KG1 (cell line): ENCODE measurements at regions not wholly inside any gene's neighbourhood (a gene's known extent, or its start where the extent isn't known, plus 50 kb on each side); places are given as distances from the start of the nearest gene placed in this dataset.

ENCODE experiments used
- DNase-seq: peaks from one replicate; lab custom pipeline; 2025; lab: John Stamatoyannopoulos, UW

DNA sequence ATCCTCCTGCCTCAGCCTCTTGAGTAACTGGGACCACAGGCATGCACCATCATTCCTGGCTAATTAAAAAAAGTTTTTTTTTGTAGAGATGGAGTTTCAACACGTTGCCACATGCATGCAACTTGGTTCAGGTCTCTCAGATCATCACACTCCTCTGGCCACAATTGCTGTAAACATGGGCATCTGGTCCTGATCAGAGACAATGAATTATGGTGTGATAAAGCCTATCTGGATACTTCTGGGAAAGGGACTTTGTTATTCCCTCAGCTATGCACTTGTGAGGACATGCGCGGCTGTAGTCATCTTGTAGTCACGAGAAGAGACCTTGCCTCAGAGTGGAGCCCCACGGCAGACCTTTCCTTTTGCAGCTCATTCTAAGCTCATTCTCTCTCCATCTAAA lies 210.9 kb upstream of the ZFP64 start:
- DNase-seq, result no peak

DNA sequence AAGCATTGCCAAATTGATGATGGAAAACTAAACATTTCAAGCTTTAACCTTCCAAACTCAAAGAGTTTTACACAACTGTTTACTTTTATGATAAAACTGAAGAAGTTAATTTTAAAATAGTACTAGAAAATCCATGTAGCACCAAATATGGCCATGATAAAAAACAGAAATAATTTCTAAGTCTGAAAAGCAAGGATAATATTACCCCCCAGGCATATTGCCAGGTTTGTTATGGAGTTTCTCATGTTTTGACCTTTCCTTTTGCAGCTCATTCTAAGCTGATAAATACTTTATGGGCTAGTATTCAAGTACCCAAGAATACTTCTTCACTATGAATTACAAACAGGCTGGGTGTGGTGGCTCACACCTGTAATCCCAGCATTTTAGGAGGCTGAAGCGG lies 209.9 kb upstream of the ZFP64 start:
- DNase-seq, result no peak

DNA sequence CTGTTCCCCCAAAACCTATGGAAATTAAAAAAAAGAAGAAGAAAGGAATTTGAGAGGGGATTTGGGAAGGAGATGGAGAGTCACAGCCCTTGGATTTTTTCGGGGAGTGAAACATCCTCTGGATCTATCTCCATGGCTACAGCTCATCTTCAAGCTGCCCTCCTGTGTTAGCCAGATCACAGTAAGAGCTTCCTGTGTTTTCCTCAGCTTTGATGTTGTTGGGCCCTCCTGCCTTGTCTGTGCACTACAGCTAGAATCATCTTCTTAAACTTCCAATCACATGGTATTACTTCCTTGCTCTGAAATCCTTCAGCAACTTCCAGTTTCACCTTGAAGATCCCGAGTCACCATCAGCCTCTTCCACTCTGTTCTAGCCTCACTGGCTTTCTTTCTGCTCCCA lies 207.8 kb upstream of the ZFP64 start:
- DNase-seq, result no peak

DNA sequence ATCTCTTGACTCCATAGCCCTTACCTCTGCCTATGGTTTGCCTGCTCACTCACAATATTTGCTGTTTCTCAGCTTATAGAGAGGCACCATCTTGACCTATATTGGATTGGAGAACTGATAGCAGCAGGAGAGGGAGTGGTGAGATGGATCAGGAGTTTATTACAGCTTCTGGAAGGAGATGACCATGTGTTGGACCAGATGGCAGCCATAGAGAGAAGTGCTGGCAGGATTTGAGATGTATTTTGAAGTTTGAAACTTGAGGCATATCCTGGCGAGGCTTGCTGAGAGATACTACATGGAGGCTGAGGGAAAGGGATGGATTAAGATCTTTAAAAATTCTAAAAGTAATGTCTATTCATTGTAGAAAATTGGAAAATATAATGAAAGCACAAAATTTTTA lies 198.0 kb upstream of the ZFP64 start:
- no peak for DNase-seq

DNA sequence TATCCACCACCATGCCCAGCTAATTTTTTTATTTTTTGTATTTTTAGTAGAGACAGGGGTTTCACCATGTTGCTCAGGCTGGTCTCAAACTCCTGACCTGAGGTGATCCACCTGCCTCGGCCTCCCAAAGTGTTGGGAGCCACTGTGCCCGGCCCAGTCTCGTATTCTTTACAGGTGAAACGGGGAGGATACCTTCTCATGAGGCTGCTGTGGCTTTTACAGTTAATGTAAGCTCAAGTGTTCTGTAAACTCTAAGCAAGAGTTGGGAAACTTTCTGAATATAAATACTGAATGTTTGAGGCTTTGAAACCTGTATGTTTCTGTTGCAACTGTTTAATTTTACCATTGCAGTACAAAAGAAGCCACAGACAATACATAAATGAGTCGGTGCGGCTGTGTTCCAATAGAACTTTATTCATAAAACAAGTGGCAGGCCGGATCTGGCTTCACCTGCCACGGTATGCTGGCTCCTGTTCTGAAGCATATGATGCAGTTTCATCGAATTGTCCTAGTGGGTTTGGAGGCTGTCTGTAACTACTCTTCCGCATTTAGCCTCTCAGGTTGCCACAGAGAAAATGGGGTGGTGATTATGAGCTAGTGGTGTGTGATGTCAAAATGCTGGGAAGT lies 192.5 kb upstream of the ZFP64 start:
- DNase-seq, result no peak

DNA sequence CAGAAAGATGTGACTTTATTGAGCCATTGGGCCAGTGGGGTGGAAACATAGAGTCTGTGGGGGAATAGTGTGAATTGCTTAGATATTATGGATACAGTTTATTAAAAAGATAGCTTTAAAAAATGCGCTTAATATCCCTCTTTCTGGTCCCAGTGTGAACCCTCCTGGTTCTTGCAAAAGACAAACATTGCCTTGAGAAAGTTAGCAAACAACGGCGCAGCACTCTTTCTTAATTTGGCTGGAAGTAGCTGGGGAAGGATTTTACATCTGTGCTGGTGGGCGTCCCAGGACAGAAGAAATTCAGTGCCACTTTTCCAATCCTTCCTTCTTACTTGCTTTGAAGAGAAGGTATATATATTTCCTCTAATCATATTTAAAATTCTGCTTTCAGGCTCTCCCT lies 191.4 kb upstream of the ZFP64 start:
- DNase-seq, result no peak

DNA sequence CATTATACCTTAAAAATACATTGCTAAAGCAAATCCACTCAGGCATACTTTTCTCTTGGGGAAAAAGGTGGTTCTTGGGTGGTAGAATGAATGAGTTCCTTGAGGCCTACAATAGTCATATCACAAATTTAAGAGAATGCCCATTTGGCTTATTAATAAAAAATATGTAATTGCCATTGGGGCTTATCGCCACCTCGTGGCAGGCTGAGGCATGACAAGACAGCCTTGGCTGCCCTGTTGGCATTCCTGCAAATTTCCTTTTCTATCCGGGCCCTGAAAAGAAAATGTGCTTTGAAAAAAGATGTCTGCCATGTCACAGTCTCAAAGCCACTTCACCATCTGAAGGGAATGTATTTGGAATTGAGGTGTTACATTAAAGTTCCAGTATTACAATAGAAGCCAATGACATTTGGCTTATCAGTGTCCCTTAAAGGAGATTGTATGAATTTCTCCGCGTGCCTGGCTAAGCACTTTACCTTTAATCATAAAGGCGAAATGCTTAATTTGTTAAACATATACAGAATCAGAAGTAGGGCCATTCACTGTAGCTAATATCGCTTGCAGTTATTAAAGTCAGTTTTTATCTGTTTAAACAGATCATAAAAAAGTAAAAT lies 188.3 kb upstream of the ZFP64 start:
- DNase-seq, result no peak

DNA sequence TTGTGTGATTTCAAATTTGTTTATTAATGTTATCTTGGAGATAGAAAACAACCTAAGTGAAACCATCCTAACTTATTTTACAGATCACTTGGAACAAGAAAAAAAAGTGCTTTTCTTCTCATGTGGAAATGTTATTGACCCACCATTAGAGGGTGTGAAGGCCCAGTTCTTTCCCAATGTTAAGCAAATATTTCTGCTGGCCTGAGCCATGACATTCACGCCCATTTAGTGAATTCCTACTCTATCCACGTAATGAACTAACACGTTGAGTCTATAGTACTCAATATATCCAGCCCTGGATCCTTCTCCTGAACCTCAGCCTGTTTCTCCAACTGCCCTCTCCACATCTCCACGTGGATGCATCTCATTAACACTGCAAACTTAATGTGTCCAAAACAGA lies 180.6 kb upstream of the ZFP64 start:
- no peak for DNase-seq

DNA sequence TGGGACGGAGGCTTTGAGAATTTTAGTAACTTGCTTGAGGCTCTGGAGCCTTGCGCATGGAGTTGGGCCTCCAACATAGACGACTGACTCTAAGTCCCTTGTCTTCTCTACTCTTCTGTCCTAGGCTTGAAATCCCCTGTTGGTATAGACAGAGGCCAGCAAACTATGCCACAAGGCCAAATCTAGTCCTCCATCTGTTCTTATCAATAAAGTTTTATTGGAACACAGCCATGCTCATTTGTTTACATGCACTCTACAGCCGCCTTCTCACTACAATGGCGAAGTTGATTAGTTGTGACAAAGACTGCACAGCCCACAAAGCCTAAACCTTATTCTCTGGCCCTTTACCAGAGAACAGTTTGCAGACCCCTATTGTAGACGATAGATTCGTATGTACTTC lies 174.1 kb upstream of the ZFP64 start:
- DNase-seq, result no peak

DNA sequence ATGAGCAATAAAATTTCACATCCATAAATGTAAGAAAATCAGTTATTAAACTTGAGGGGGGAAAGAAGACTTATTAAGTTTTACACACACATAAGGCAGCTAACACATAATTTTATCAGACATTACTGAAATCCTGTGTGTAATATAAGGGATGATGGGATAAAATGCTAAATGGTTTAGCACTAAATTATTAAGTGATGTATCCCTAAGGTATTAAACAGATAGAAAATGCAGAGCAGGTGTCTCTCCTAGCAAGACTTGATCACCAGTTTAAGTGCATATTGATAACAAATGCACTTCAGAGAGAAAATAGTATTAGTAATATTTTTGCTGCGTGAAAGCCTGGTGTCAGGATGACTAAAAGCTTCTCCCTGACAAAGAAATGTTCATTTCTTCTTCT lies 172.8 kb upstream of the ZFP64 start:
- no peak for DNase-seq

DNA sequence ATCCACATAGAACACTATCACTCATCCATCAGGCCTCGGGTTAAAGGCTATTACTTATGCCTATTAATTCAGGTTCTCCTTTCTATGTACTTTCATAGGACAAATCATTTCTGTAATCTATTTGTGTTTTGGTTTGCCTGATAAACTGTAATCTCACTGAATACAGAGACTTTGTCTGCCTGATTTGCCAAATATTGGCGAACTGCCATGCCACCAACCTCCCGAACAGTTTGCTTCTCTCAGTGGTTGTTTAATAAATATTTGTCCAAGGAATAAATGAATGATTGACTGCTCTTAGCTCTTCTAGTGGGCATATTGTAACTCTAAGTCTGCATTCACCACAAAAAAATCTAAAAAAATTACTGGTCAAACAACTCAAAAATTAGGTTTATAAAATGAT lies 170.1 kb upstream of the ZFP64 start:
- DNase-seq, result no peak

DNA sequence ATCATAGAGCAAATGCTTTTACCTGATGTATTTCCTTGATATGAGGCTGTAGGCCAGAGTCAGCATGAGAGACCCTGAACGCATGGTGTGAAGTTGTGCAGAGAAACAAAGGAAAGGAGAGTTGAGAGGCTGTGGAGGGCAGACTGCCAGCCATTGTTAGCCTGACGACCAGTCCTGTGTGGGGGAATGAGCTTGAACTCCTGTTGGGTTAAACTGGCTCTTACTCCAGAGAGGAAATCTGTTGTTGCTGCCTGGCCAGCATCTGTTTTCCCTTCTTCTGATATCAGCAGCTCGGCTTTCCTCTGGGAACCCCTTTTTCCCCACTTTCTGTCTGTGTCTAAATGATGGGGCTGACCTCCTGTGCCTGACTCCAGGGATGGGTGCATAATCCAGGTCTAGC lies 158.2 kb upstream of the ZFP64 start:
- no peak for DNase-seq

DNA sequence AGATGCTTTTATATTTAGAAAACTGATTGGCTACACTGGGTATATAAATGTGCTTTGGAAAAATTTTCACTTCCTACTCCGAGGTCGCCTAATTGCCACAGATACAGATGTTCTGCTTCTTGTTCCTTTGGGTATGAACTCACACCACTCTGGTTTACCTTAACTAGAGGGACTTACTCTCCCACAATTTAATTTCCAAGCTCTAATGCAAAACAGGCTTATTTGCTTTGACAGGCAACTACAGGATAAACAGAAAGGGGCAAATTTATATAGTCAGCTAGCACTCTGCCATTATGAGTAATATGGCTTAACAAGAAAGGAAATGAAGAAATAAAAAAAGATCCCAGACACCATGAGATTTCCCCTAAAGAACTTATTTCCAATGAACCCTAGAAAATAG lies 156.9 kb upstream of the ZFP64 start:
- DNase-seq, result no peak

DNA sequence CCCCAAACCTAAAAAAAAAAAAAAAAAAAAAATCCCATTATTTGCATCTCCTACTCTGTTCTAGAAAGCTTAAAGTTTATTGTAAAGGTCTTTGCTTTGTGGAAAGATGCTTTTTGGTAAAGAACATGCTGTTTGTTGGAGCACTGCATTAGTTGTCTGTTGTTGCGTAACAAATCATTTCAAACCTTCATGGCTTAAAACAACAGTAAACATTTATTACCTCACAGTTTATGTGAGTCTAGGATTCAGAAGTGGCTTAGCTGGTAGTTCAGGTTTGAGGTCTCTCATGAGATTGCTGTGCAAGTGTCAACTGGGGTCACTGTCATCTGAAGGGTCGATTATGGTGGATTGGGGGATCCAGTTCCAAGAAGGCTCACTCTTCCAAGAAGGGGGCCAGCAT lies 155.2 kb upstream of the ZFP64 start:
- no peak for DNase-seq

DNA sequence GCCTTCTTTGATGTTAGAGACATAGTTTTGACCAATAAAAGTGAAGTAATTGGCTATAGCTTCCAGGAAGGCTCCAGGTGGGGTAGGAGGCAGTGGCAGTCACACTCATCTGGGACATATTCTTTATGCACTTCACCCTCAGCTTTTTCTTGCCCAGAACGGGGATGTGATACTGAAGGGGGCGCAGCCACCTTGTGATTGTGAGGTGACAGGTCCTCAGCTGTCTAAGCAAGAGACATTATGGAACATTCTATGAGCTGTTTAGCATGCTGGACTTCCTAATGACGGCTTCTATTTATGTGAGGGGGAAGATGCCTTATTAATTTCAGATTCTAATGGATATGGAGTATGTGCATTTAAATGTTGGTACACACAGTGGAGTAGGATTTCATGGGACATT lies 151.3 kb upstream of the ZFP64 start:
- DNase-seq, result no peak

DNA sequence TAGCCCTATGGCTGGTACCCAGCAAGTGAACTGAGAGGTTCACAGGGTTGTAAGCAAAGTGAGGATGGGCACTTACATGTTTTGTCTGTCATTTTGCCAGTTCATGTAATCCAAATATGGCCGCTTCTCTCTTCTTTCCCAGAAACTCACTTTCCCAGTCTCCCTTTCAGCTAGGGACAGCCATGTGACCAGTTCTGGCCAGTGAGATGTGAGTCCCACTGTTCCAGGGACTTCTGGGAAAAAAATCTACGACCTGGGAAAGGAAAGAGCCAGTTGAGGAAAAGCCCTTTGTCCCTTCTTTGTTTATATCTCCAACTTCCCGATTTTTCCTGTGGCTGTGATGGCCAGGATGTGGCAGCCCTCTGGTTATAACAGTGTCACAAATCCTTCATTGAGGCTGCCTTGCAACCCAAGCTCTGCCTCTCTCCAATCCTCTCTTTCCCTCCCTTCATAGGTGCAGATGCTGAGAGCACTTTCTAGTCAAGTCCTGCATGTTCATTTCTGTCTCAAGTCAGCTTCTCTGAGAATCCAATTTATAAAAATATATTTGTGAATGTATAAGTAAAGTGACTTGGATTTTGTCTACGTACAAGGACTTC lies 148.6 kb upstream of the ZFP64 start:
- no peak for DNase-seq

DNA sequence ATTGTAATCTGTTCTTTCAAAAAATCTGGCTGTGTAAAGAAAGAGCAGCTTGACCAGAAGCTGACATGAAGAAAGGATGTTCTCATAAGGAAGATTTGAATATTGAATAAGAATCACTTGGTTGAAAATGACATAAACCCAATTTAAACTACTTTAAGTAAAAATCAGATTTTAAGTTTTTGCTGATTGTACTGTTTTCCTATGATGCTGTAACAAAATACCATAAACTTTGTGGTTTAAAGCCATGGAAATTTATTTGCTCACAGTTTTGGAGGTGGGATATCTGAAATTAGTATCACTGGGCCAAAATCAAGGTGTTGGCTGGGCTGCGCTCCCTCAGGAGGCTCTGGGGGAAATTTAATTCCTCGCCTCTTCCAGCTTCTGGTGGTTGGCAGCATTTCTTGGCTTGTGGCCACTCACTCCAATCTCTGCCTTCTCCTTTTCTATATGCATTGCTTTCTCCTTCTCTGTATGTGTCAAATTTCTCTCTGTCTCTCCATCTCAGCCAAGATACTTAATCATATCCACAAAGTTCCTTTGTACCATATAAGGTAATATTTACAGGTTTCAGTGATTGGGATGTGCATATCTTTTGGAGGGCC lies 141.2 kb upstream of the ZFP64 start:
- DNase-seq, result no peak

DNA sequence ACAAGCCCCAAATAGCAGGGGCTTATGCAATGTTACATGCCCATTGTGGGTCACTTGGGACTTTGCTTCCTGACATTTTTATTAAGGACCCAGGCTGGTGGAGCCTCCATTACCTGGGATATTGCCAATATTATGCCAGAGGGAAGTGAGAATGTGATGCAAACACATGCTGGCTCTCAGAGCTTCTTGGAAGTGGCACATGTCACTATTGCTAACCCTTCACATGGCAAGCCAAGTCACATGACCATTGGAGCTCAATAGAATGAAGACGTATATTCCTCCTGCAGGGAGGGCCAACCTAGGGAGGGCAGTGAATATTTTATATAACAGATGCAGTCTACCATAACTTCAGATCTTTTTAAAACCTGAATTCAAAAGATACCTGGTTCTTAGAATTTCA lies 140.7 kb upstream of the ZFP64 start:
- no peak for DNase-seq

DNA sequence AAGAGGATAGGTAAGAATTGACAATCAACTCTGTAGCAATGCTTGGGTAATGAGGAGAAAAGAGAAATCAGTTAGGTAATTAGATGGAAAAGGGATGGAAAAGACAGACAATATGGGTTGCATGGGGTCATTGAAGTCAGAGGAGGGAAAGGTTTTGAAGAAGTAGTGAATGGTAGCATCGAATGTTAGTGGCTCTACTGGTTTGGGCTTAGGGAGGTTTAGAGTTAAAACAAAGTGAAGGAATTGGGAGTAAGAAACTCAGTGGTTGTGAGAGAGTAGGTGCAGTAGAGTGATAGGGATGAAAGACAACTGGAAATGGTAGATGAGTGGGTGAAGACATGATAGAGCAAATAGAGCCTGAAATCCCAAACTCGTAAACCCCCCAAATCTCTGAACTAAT lies 140.1 kb upstream of the ZFP64 start:
- no peak for DNase-seq

DNA sequence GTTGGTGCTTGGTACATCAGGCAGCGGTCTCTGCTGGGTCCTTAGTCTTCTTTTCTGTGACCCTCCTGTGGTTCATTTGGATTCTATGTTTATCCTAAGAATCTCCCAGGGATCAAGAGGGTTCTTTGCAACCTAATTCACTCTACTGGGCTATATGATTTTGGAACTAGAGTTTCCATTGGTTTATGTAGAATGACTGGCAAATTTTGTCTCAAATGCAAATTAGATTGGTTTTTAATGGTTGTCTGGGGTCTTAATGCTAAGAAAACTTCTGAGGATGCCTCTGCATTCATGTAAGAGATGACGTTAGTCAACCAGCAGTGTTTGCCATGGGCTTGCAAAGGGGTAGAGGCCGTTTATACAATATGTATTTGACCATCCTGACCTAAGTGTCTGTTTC lies 129.8 kb upstream of the ZFP64 start:
- no peak for DNase-seq

DNA sequence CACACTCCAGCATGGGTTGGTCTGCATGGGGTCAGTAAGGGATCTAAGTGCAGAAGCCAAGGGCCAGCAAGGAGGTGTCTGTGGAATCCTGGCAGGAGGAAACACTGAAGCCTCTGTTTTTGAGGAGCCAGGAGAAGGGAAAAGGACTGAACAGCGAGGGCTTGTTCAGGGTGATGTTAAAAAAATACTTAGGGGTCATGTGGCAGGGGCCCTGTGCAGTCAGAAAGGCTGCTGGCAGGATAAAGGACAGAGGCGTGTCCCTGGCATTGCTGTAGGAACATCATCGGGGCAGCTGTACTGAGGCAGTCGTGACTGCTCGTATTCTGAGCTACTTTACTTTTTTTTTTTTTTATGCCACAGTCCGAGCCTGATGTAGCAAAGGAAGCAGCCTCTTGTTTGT lies 127.1 kb upstream of the ZFP64 start:
- no peak for DNase-seq

DNA sequence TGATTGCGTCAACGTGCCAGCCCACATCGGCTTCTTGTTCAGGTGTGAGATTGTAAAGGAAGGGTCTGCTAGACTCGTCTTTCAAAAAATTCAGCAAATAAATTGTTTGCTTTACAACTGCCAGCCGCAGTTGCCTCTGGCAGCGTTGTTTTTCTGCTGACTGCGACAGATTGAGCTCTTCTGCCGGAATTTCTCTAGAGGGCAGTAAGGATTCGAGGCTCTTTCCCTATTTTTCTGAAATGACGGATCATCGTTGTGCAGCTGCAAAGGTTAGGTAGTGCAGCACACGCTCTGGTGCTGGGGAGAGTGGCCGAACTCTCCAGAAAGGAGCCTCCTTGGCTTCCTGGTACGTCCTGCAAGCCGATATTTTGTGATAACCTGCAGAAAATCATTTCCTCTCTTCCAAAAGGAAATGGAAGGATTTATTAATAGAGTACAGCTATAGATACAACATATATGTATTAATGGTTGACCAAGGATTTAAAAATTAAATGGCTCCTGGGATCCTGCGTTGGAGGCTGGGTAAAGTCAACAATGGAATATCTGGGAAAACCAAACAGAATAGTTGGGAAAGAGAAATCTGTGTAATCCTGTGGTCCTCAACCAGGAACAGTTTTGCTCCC lies 121.9 kb upstream of the ZFP64 start:
- no peak for DNase-seq

DNA sequence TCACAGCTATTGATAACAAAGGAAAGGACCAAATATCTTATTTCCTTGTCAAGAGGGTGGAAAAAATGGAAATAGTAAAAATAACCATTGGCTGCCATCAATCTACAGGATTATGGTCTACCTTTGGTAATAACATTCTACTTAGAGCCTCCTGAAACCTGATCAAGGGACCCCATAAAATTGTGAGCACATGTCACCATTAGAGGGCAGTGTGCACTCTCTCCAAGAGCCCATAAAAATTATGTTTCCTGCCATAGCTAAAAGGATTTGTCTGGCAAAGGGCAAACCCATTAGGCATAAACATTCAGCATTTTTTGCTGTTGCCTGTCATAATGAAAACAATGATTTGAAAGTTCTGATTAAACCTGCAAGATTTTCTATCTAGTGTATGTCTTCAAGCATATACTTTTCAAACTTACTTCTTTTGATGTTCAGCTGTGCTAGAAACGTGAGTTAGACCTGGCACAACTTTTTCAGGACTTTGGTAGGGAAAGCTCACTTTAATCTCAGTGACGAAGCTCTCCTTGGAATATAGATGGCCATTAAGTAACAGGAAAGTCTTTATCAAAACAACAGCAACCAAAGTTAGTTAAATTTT lies 120.7 kb upstream of the ZFP64 start:
- peak; percentile 54 for DNase-seq
